BE2C (cell line): ENCODE measurements at regions not wholly inside any gene's neighbourhood (a gene's known extent, or its start where the extent isn't known, plus 50 kb on each side); places are given as distances from the start of the nearest gene placed in this dataset.

Source experiments
- DNase-seq: peaks from one replicate; pipeline ENCODE4 v3.0.0-alpha.2; 2020
- H3K27me3 ChIP-seq: fragments of 250-450 bp; sonication (Bioruptor Pico); 2 replicates; pipeline ENCODE4 v1.5.1; 2020; ENCODE audit warnings: mild to moderate bottlenecking
- H3K36me3 ChIP-seq: fragments of 250-450 bp; sonication (Bioruptor Pico); 2 replicates; pipeline ENCODE4 v1.5.1; 2020; ENCODE audit warnings: mild to moderate bottlenecking
- H3K4me1 ChIP-seq: fragments of 250-450 bp; sonication (Bioruptor Pico); 2 replicates; pipeline ENCODE4 v1.5.1; 2020
- H3K4me3 ChIP-seq: 2 replicates; pipeline ENCODE4 v1.5.1; 2011; ENCODE audit warnings: low read depth, low read length
- H3K9me3 ChIP-seq: fragments of 250-450 bp; sonication (Bioruptor Pico); 2 replicates; pipeline ENCODE4 v1.5.1; 2020
- TF ChIP-seq, protein P1 (sequence below): IDR thresholded peaks from 2 replicates; pipeline ENCODE4 v1.5.1; 2012; ENCODE audit warnings: mild to moderate bottlenecking, low read depth, low read length

DNA sequence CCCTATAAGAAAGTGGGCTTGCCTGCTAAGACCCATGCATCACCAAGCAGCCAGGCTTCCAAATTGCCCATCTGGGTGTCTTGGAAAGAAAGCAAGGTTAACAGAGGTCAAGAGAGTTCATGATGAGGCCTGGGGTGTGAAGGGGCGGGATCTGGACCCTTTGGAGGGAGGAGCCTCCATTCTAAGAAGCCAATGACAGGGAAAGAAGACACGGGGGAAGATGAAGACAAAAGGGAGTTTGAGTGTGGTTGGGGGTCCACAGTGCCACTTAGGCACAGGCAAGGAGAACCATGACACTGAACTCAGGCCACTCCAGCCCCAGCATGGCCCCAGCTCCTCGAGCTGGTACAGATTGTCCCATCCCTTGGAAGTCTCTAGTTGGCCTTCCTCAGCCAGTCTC is 350.2 kb upstream of the TSHZ3 start:
- no peak for DNase-seq
- H3K4me3 ChIP-seq = no peak overlapping the region
- H3K27me3 ChIP-seq = no peaks in the 10 kb centered on the region
- TF ChIP-seq, protein P1, sequence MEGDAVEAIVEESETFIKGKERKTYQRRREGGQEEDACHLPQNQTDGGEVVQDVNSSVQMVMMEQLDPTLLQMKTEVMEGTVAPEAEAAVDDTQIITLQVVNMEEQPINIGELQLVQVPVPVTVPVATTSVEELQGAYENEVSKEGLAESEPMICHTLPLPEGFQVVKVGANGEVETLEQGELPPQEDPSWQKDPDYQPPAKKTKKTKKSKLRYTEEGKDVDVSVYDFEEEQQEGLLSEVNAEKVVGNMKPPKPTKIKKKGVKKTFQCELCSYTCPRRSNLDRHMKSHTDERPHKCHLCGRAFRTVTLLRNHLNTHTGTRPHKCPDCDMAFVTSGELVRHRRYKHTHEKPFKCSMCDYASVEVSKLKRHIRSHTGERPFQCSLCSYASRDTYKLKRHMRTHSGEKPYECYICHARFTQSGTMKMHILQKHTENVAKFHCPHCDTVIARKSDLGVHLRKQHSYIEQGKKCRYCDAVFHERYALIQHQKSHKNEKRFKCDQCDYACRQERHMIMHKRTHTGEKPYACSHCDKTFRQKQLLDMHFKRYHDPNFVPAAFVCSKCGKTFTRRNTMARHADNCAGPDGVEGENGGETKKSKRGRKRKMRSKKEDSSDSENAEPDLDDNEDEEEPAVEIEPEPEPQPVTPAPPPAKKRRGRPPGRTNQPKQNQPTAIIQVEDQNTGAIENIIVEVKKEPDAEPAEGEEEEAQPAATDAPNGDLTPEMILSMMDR = no peak
- no peaks in the 10 kb centered on the region for H3K4me1 ChIP-seq
- H3K36me3 ChIP-seq = no peaks in the 10 kb centered on the region
- no peaks in the 10 kb centered on the region for H3K9me3 ChIP-seq

DNA sequence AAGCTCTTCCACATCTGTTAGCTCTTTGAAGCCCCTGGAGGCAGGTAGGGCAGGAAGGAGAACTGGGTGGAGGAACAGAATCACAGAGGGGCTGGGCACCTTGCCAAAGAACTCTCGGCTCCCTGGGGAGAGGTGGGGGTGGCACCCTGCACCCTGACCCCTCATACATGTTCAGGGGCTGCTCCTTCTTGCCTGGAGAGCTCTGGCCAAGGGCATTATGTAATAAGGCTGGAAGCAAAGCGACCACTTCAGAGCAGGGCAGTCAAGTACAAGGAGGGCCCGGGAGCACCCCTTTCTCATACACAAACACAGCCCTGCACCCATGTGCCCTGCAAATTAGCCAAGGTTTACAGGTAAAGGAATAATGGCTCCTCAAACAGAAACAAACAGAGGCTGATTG is 351.9 kb upstream of the TSHZ3 start:
- H3K36me3 ChIP-seq = no peaks in the 10 kb centered on the region
- TF ChIP-seq, protein P1 = no peak
- H3K4me3 ChIP-seq = no peak overlapping the region
- no peaks in the 10 kb centered on the region for H3K9me3 ChIP-seq
- H3K4me1 ChIP-seq = no peaks in the 10 kb centered on the region
- no peaks in the 10 kb centered on the region for H3K27me3 ChIP-seq
- no peak for DNase-seq

DNA sequence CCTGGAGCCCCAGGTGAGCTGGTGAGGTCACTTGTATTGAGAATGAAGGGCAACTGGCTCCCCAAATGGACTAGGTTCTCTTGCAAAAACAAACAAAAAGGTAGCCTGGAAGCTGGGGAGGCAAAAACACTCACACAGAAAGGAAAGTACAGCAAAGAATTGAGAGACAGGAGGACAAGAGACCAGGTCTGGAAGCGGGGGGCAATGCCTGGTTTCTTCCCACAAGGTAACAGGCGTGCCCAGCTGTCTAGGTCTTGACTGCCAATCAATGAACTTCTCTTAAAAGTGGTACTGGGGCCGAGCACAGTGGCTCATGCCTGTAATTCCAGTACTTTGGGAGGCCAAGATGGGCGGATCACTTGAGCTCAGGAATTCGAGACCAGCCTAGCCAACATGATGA is 356.4 kb upstream of the TSHZ3 start:
- DNase-seq = no peak
- Histone ChIP-seq H3K27me3 (no peaks in the 10 kb centered on the region), H3K4me3 (no peak overlapping the region), H3K4me1 (no peaks in the 10 kb centered on the region), H3K36me3 (no peaks in the 10 kb centered on the region), H3K9me3 (no peaks in the 10 kb centered on the region)
- TF ChIP-seq, protein P1 = no peak

DNA sequence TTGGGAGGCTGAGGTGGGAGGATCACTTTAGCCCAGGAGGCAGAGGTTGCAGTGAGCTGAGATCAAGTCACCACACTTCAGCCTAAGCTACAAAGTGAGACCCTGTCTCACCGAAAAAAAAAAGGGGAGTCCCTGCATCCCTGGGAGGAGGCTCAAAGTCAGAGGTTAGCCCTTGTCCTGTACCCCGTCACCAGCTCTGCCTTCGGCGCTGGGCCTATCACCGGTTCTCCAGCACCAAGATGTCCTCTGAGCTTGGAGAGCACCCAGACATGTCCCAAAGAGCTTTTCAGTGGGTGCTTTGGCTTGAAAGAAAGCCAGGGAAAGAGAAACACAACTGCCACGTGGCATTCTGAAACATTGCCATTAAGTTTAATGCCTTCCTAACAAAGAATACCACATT is 356.9 kb upstream of the TSHZ3 start:
- no peaks in the 10 kb centered on the region for H3K36me3 ChIP-seq
- no peaks in the 10 kb centered on the region for H3K9me3 ChIP-seq
- H3K27me3 ChIP-seq = no peaks in the 10 kb centered on the region
- DNase-seq = no peak
- no peak overlapping the region for H3K4me3 ChIP-seq
- TF ChIP-seq, protein P1 = no peak
- no peaks in the 10 kb centered on the region for H3K4me1 ChIP-seq

DNA sequence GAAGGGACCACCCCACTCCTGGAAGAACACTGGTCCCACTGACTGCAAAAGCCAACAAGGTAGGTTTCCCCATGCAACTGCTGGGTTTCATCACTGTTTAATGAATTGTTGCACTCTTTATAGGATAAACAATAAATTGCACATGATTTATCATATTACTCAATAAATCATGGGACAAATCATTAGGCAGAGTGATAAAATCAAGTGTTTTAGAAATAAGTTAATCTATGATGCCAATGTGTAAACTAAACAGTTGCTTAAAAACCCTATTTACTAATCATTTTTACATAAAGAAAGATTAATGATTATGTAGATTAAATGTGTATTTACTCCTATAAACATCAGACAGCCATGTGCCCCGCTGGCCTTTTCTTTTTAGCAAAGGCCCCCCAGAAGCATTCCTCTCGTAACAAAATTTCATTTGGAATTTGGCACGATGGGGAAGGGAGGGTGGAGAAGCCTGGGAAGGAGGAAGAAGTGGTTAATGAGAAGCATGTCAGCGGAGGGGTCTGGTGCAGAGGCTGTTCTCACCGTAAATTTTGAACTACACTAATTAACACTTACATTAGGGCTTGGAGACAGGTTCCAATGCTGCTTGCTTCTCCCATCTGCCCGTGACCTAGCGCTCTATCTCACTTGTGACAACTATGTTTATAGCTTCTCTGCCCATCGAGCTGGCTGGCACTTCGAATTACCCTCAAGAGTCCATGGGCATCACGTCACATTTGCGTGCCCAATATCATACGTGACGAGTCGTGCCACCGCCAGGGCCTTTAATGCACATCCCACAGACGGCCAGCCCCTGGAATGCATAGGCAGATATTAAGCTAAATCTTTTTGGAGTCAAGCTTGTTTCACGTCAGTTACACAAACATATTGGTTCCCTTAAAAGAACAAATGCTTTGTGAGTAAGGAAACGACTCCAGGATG is 357.7 kb upstream of the TSHZ3 start:
- TF ChIP-seq, protein P1 = no peak
- DNase-seq = no peak
- H3K27me3 ChIP-seq = no peaks in the 10 kb centered on the region
- no peak overlapping the region for H3K4me3 ChIP-seq
- H3K9me3 ChIP-seq = no peaks in the 10 kb centered on the region
- no peaks in the 10 kb centered on the region for H3K4me1 ChIP-seq
- no peaks in the 10 kb centered on the region for H3K36me3 ChIP-seq

DNA sequence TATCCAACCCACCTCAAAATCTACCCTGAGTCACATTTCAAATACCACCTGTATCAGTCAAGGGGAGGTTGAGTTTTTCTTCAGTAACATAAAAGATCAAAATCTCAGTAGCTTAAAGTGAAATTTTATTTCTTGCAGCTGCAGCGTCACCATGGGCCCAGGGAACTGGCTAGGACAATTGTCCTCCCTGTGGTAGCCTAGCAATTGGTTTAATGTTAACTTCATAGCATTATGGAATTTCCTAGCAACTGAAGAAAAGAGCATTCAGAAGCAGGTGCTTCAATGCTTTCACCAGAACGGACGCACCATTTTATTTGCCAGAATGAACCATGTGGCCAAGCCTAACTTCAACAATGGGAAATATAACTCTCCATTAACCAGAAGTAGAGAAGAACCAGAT is 359.3 kb upstream of the TSHZ3 start:
- DNase-seq = no peak
- TF ChIP-seq, protein P1 = no peak
- no peaks in the 10 kb centered on the region for H3K9me3 ChIP-seq
- H3K4me1 ChIP-seq = no peaks in the 10 kb centered on the region
- H3K27me3 ChIP-seq = no peaks in the 10 kb centered on the region
- no peaks in the 10 kb centered on the region for H3K36me3 ChIP-seq
- H3K4me3 ChIP-seq = no peak overlapping the region
